SK-N-SH treated with all-trans-retinoic acid at 6 μM for 48 hours (cell line): ENCODE measurements at regions not wholly inside any gene's neighbourhood (a gene's known extent, or its start where the extent isn't known, plus 50 kb on each side); places are given as distances from the start of the nearest gene placed in this dataset.
"Not testable (repeated sequence)": the region's sequence is repeated elsewhere in the genome, so short reads cannot be mapped to it uniquely, and the experiment has no call there.

ENCODE experiments used
- SNAI2 ChIP-seq: fragments of 250-450 bp; sonication (Bioruptor Pico); IDR thresholded peaks from 2 replicates; pipeline ENCODE4 v1.5.0; 2020; ENCODE audit warnings: mild to moderate bottlenecking, moderate library complexity
- ZFP3 ChIP-seq: fragments of 250-450 bp; sonication (Bioruptor Pico); IDR thresholded peaks from 2 replicates; pipeline ENCODE4 v1.5.0; 2020; ENCODE audit warnings: mild to moderate bottlenecking, moderate library complexity
- ZFP30 ChIP-seq: fragments of 450-650 bp; formaldehyde crosslinking; IDR thresholded peaks from 2 replicates; pipeline ENCODE4 v1.5.0; 2022; ENCODE audit warnings: mild to moderate bottlenecking, moderate library complexity
- TF ChIP-seq, protein P1 (sequence below): fragments of 250-450 bp; sonication (Bioruptor Pico); IDR thresholded peaks from 2 replicates; pipeline ENCODE4 v1.8.0; 2020; ENCODE audit warnings: mild to moderate bottlenecking, moderate library complexity, borderline replicate concordance
- TF ChIP-seq, protein P2 (sequence below): fragments of 250-450 bp; sonication (Bioruptor Pico); IDR thresholded peaks from 2 replicates; pipeline ENCODE4 v1.5.1; 2021; ENCODE audit warnings: mild to moderate bottlenecking, moderate library complexity

DNA sequence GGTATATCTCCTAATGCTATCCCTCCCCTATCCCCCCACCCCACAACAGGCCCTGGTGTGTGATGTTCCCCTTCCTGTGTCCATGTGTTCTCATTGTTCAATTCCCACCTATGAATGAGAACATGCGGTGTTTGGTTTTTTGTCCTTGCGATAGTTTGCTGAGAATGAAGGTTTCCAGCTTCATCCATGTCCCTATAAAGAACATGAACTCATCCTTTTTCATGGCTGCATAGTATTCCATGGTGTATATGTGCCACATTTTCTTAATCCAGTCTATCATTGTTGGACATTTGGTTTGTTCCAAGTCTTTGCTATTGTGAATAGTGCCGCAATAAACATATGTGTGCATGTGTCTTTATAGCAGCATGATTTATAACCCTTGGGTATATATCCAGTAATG lies 77.7 kb upstream of the CXCL13 start:
- TF ChIP-seq ZFP30; ZFP3 (CRISPR knock-in tag); SNAI2 (CRISPR knock-in tag): not testable (repeated sequence)
- TF ChIP-seq, protein P1, sequence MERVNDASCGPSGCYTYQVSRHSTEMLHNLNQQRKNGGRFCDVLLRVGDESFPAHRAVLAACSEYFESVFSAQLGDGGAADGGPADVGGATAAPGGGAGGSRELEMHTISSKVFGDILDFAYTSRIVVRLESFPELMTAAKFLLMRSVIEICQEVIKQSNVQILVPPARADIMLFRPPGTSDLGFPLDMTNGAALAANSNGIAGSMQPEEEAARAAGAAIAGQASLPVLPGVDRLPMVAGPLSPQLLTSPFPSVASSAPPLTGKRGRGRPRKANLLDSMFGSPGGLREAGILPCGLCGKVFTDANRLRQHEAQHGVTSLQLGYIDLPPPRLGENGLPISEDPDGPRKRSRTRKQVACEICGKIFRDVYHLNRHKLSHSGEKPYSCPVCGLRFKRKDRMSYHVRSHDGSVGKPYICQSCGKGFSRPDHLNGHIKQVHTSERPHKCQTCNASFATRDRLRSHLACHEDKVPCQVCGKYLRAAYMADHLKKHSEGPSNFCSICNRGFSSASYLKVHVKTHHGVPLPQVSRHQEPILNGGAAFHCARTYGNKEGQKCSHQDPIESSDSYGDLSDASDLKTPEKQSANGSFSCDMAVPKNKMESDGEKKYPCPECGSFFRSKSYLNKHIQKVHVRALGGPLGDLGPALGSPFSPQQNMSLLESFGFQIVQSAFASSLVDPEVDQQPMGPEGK (CRISPR knock-in tag): not testable (repeated sequence)
- TF ChIP-seq, protein P2, sequence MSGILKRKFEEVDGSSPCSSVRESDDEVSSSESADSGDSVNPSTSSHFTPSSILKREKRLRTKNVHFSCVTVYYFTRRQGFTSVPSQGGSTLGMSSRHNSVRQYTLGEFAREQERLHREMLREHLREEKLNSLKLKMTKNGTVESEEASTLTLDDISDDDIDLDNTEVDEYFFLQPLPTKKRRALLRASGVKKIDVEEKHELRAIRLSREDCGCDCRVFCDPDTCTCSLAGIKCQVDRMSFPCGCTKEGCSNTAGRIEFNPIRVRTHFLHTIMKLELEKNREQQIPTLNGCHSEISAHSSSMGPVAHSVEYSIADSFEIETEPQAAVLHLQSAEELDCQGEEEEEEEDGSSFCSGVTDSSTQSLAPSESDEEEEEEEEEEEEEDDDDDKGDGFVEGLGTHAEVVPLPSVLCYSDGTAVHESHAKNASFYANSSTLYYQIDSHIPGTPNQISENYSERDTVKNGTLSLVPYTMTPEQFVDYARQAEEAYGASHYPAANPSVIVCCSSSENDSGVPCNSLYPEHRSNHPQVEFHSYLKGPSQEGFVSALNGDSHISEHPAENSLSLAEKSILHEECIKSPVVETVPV (CRISPR knock-in tag): not testable (repeated sequence)
